Prostate gland (tissue), 2 donors: ENCODE measurements at regions not wholly inside any gene's neighbourhood (a gene's known extent, or its start where the extent isn't known, plus 50 kb on each side); places are given as distances from the start of the nearest gene placed in this dataset.

Experiments
- CTCF ChIP-seq, 4 experiments: fragments of 200-600 bp in 2 of 4; fragments of 450-650 bp in 2 of 4; sonication (generic) in 2 of 4; IDR thresholded peaks; 1 replicate in 3 of 4; 2 replicates in 1 of 4; pipeline ENCODE4 v1.5.1; 2016 to 2019; ENCODE audit warnings: antibody characterized with exemption in 4 of 4, mild to moderate bottlenecking in 2 of 4, moderate library complexity in 2 of 4
- POLR2AphosphoS5 ChIP-seq: sonication (generic); formaldehyde crosslinking; IDR thresholded peaks from one replicate; pipeline ENCODE4 v1.6.1; 2017; ENCODE audit warnings: antibody characterized with exemption

DNA sequence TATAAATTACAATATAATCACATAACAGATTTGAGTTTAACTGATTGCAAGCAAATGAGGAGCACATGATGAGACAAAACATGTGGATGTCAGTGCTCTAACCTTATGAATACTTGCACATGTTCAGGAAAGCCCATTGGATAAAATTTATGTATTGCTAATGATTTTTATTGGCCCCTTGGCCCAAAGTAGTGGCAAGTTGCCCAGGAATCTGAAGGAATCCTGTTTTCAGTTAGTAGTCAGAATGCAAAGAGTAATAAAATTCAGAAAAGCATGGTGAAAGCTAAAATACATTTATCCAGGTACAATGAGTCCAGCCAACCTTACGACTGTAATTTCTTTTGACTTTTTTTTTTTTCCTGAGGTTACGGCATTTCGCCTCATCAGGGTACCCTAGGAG lies 1539.4 kb downstream of the EFNB2 start:
- TF ChIP-seq CTCF (IDR thresholded peaks at IDR 0.05) (no peak), POLR2AphosphoS5 (no peak)
